Upper lobe of right lung (tissue), 1 donor: ENCODE measurements at regions not wholly inside any gene's neighbourhood (a gene's known extent, or its start where the extent isn't known, plus 50 kb on each side); places are given as distances from the start of the nearest gene placed in this dataset.
"Not testable (repeated sequence)": the region's sequence is repeated elsewhere in the genome, so short reads cannot be mapped to it uniquely, and the experiment has no call there.

Experiments used
- ATAC-seq: fragments of 200-7000 bp; cut with Tn5 transposase; one replicate; pipeline ENCODE4 v1.9.1; 2020; ENCODE audit warnings: mild to moderate bottlenecking, moderate library complexity
- DNase-seq: peaks from one replicate; pipeline ENCODE4 v3.0.0-alpha.2; 2020
- H3K27ac ChIP-seq: fragments of 200-600 bp; one replicate; pipeline ENCODE4 v1.8.0; 2022
- H3K27me3 ChIP-seq: fragments of 200-600 bp; one replicate; pipeline ENCODE4 v1.8.0; 2022; ENCODE audit warnings: mild to moderate bottlenecking
- H3K36me3 ChIP-seq: fragments of 200-600 bp; one replicate; pipeline ENCODE4 v1.8.0; 2022
- H3K4me1 ChIP-seq: fragments of 200-600 bp; one replicate; pipeline ENCODE4 v1.8.0; 2022
- H3K4me3 ChIP-seq: fragments of 200-600 bp; one replicate; pipeline ENCODE4 v1.8.0; 2022; ENCODE audit warnings: mild to moderate bottlenecking
- H3K9me3 ChIP-seq: fragments of 200-600 bp; one replicate; pipeline ENCODE4 v1.8.0; 2022
- CTCF ChIP-seq: fragments of 200-600 bp; IDR thresholded peaks from one replicate; pipeline ENCODE4 v1.8.0; 2022; ENCODE audit warnings: antibody characterized with exemption
- intact Hi-C: fragments of 100-400 bp; cut with DNase I; formaldehyde crosslinking; loops from one replicate; pipeline ENCODE4 v1.11.0; 2022
- donor health status: DM: no; HTN: yes; CAD: no; lungs with severe emphysema.

- no peaks in the 10 kb centered on the region for H3K4me1 ChIP-seq
- H3K27ac ChIP-seq, result no peak overlapping the region
- TF ChIP-seq CTCF, result no peak
- ATAC-seq (no peak), DNase-seq (no peak)
- no peaks in the 10 kb centered on the region for H3K27me3 ChIP-seq
- no peak overlapping the region for H3K4me3 ChIP-seq
- no peaks in the 10 kb centered on the region for H3K9me3 ChIP-seq
- no peaks in the 10 kb centered on the region for H3K36me3 ChIP-seq
- intact Hi-C loops, result no loop called here
Observed at GRCh38 chr1:82057011-82057410, 256.3 kb downstream of the ADGRL2 start.

GRCh38 chr1:82055375-82055774, 254.6 kb downstream of the ADGRL2 start:
- H3K9me3 ChIP-seq, intact Hi-C loops, H3K36me3 ChIP-seq, H3K4me3 ChIP-seq, ATAC-seq, H3K27me3 ChIP-seq, H3K4me1 ChIP-seq, H3K27ac ChIP-seq, DNase-seq: not testable (repeated sequence)

GRCh38 chr1:82052563-82052962, 251.8 kb downstream of the ADGRL2 start:
- DNase-seq, result no peak
- no peak for TF ChIP-seq CTCF
- no peaks in the 10 kb centered on the region for H3K9me3 ChIP-seq

GRCh38 chr1:82048596-82048995, 247.9 kb downstream of the ADGRL2 start:
- intact Hi-C loops, result no loop called here
- no peak overlapping the region for H3K27ac ChIP-seq
- no peak for DNase-seq
- H3K27me3 ChIP-seq, result no peaks in the 10 kb centered on the region
- no peaks in the 10 kb centered on the region for H3K36me3 ChIP-seq
- TF ChIP-seq CTCF, result no peak
- no peaks in the 10 kb centered on the region for H3K4me1 ChIP-seq
- no peak overlapping the region for H3K4me3 ChIP-seq
- no peak for ATAC-seq
- H3K9me3 ChIP-seq, result no peaks in the 10 kb centered on the region

More at GRCh38 chr1:82052563-82052962, 251.8 kb downstream of the ADGRL2 start:
- Histone ChIP-seq H3K4me3 (no peak overlapping the region), H3K36me3 (no peaks in the 10 kb centered on the region), H3K27me3 (no peaks in the 10 kb centered on the region), H3K4me1 (no peaks in the 10 kb centered on the region), H3K27ac (no peak overlapping the region)
- intact Hi-C loops, result no loop called here
- no peak for ATAC-seq

- no peaks in the 10 kb centered on the region for H3K27me3 ChIP-seq
- no peak for TF ChIP-seq CTCF
- H3K9me3 ChIP-seq, result no peaks in the 10 kb centered on the region
- H3K36me3 ChIP-seq, result no peaks in the 10 kb centered on the region
- ATAC-seq, result no peak
- H3K27ac ChIP-seq, result no peak overlapping the region
- no peak overlapping the region for H3K4me3 ChIP-seq
- no peak for DNase-seq
- intact Hi-C loops, result no loop called here
- no peaks in the 10 kb centered on the region for H3K4me1 ChIP-seq
Observed at GRCh38 chr1:82045221-82045620, 244.5 kb downstream of the ADGRL2 start.

GRCh38 chr1:82044536-82044935, 243.8 kb downstream of the ADGRL2 start:
- Histone ChIP-seq H3K9me3 (no peaks in the 10 kb centered on the region), H3K27me3 (no peaks in the 10 kb centered on the region), H3K27ac (no peak overlapping the region), H3K4me1 (no peaks in the 10 kb centered on the region), H3K4me3 (no peak overlapping the region), H3K36me3 (no peaks in the 10 kb centered on the region)
- no peak for ATAC-seq
- TF ChIP-seq CTCF, result no peak
- intact Hi-C loops, result no loop called here
- DNase-seq, result no peak
